H1 (cell line): ENCODE measurements at regions not wholly inside any gene's neighbourhood (a gene's known extent, or its start where the extent isn't known, plus 50 kb on each side); places are given as distances from the start of the nearest gene placed in this dataset.

Experiments used
- CTCF ChIA-PET: fragments of 300-600 bp; sonication (Branson Sonifier 250); formaldehyde crosslinking; loops from one replicate; lab custom pipeline; 2021; ENCODE audit not compliant: partially characterized antibody; lab: Charles Lee
- POLR2A ChIA-PET: fragments of 300-600 bp; sonication (Branson Sonifier 250); formaldehyde crosslinking; loops from one replicate; lab custom pipeline; 2021; ENCODE audit warnings: inconsistent platforms; ENCODE audit not compliant: partially characterized antibody; lab: Charles Lee
- DNase-seq, 2 experiments: peaks; one replicate each; pipeline versions ENCODE4 v3.0.0 to v3.0.0-alpha.2; 2010 to 2022; ENCODE audit warnings: low spot score in 2 of 2, low read depth in 1 of 2, mixed read lengths in 1 of 2
- FAIRE-seq: peaks from 2 replicates; lab custom pipeline; 2011; peaks lifted over from hg19 to GRCh38; lab: Jason Lieb, UNC
- H2AFZ ChIP-seq: 2 replicates; pipeline ENCODE4 v1.8.1; 2012; ENCODE audit warnings: low read length, inconsistent platforms
- H2AK5ac ChIP-seq: 2 replicates; pipeline ENCODE4 v1.6.1; 2013; ENCODE audit warnings: low read depth, low read length
- H2BK120ac ChIP-seq: replicated peaks from 2 replicates; pipeline ENCODE3; 2013; ENCODE audit warnings: low read depth, low read length, inconsistent platforms
- H2BK12ac ChIP-seq: 2 replicates; pipeline ENCODE4 v1.6.1; 2013; ENCODE audit warnings: low read depth, low read length
- H2BK15ac ChIP-seq: 2 replicates; pipeline ENCODE4 v1.6.1; 2013; ENCODE audit warnings: low read length
- H2BK20ac ChIP-seq: 2 replicates; pipeline ENCODE4 v1.6.1; 2013; ENCODE audit warnings: low read length
- H2BK5ac ChIP-seq: 2 replicates; pipeline ENCODE4 v1.6.1; 2013; ENCODE audit warnings: low read depth, low read length
- H3K14ac ChIP-seq: 2 replicates; pipeline ENCODE4 v1.6.1; 2013; ENCODE audit warnings: inconsistent platforms; ENCODE audit not compliant: insufficient read length
- H3K18ac ChIP-seq: 2 replicates; pipeline ENCODE4 v1.6.1; 2013; ENCODE audit warnings: low read length; ENCODE audit errors: extremely low read depth
- H3K23ac ChIP-seq: 2 replicates; pipeline ENCODE4 v1.6.1; 2013; ENCODE audit warnings: inconsistent platforms; ENCODE audit not compliant: insufficient read length
- H3K23me2 ChIP-seq: 2 replicates; pipeline ENCODE4 v1.6.1; 2013; ENCODE audit warnings: low read depth, low read length
- H3K27ac ChIP-seq: 2 replicates; pipeline ENCODE4 v1.6.1; 2011; ENCODE audit warnings: low read depth, low read length, inconsistent platforms
- H3K27me3 ChIP-seq, 4 experiments: replicated peaks in 1 of 4; 1 replicate in 1 of 4; 2 replicates in 3 of 4; pipeline versions ENCODE4 v1.6.1 to v1.8.1; 2011 to 2013; ENCODE audit warnings: low read length in 3 of 4, mild to moderate bottlenecking in 3 of 4, inconsistent platforms in 2 of 4, mixed read lengths in 2 of 4, moderate library complexity in 1 of 4; ENCODE audit not compliant: control insufficient read depth in 3 of 4, insufficient read depth in 3 of 4; ENCODE audit errors: extremely low read depth in 1 of 4
- H3K36me3 ChIP-seq, 4 experiments: 2 replicates each; pipeline versions ENCODE4 v1.6.1 to v1.8.1; 2011 to 2013; ENCODE audit warnings: mild to moderate bottlenecking in 4 of 4, low read length in 3 of 4, moderate library complexity in 2 of 4, control low read depth in 1 of 4, inconsistent platforms in 1 of 4; ENCODE audit not compliant: insufficient read depth in 4 of 4, control insufficient read depth in 2 of 4
- H3K4ac ChIP-seq: replicated peaks from 2 replicates; pipeline ENCODE3; 2013; ENCODE audit warnings: low read length, low read depth, mixed read lengths, inconsistent platforms; ENCODE audit not compliant: insufficient read length
- H3K4me1 ChIP-seq, 4 experiments: replicated peaks in 1 of 4; 1 replicate in 1 of 4; 2 replicates in 3 of 4; pipeline versions ENCODE4 v1.6.1 to v1.8.1; 2011 to 2013; ENCODE audit warnings: low read length in 3 of 4, inconsistent platforms in 2 of 4, mixed read lengths in 1 of 4; ENCODE audit not compliant: insufficient read depth in 4 of 4, control insufficient read depth in 3 of 4
- H3K4me2 ChIP-seq, 2 experiments: 2 replicates each; pipeline versions ENCODE4 v1.6.1 to v1.8.1; 2011 to 2013; ENCODE audit warnings: low read depth in 2 of 2, low read length in 2 of 2, control low read depth in 1 of 2, inconsistent platforms in 1 of 2, mild to moderate bottlenecking in 1 of 2; ENCODE audit not compliant: insufficient read depth in 1 of 2
- H3K4me3 ChIP-seq, 4 experiments: fragments of 200-600, 300-600 bp in 1 of 4; sonication (generic), shearing (Covaris generic), sonication (Bioruptor Twin) in 1 of 4; 2 replicates each; pipeline versions ENCODE4 v1.5.1 to v1.8.1; 2011 to 2016; ENCODE audit warnings: low read length in 4 of 4, low read depth in 3 of 4, control low read depth in 2 of 4, inconsistent platforms in 2 of 4, mild to moderate bottlenecking in 2 of 4, mixed read lengths in 1 of 4, moderate library complexity in 1 of 4; ENCODE audit not compliant: insufficient read depth in 2 of 4; ENCODE audit errors: extremely low read depth in 1 of 4
- H3K56ac ChIP-seq: replicated peaks from 2 replicates; pipeline ENCODE3; 2013; ENCODE audit warnings: low read depth, mild to moderate bottlenecking, mixed read lengths, low read length, inconsistent platforms; ENCODE audit not compliant: insufficient read length
- H3K79me1 ChIP-seq: 2 replicates; pipeline ENCODE4 v1.6.1; 2013; ENCODE audit warnings: low read depth, low read length, control low read depth
- H3K79me2 ChIP-seq, 2 experiments: 2 replicates each; pipeline versions ENCODE4 v1.6.1 to v1.8.1; 2012 to 2013; ENCODE audit warnings: low read length in 2 of 2, mild to moderate bottlenecking in 2 of 2, inconsistent platforms in 1 of 2; ENCODE audit not compliant: insufficient read depth in 2 of 2, control insufficient read depth in 1 of 2
- H3K9ac ChIP-seq, 4 experiments: replicated peaks in 1 of 4; 1 replicate in 1 of 4; 2 replicates in 3 of 4; pipeline versions ENCODE4 v1.6.1 to v1.8.1; 2011 to 2013; ENCODE audit warnings: low read depth in 3 of 4, low read length in 3 of 4, control low read depth in 2 of 4, mild to moderate bottlenecking in 2 of 4, moderate library complexity in 2 of 4, inconsistent platforms in 1 of 4; ENCODE audit errors: extremely low read depth in 1 of 4
- H3K9me3 ChIP-seq, 2 experiments: 2 replicates each; pipeline versions ENCODE4 v1.6.1 to v1.8.1; 2012 to 2013; ENCODE audit warnings: mild to moderate bottlenecking in 2 of 2, moderate library complexity in 2 of 2, control low read depth in 1 of 2, inconsistent platforms in 1 of 2, low read depth in 1 of 2, low read length in 1 of 2, mixed read lengths in 1 of 2; ENCODE audit not compliant: insufficient read depth in 2 of 2
- H4K20me1 ChIP-seq, 2 experiments: replicated peaks in 1 of 2; 2 replicates each; pipeline versions ENCODE3 to v1.8.1; 2011 to 2013; ENCODE audit warnings: inconsistent platforms in 2 of 2, low read length in 2 of 2, mild to moderate bottlenecking in 1 of 2; ENCODE audit not compliant: insufficient read depth in 2 of 2, control insufficient read depth in 1 of 2
- H4K5ac ChIP-seq: 2 replicates; pipeline ENCODE4 v1.6.1; 2013; ENCODE audit warnings: low read length, low read depth, mixed read lengths, inconsistent platforms; ENCODE audit not compliant: insufficient read length
- H4K8ac ChIP-seq: 2 replicates; pipeline ENCODE4 v1.8.0; 2013; ENCODE audit warnings: mild to moderate bottlenecking, moderate library complexity, low read length, inconsistent platforms; ENCODE audit not compliant: insufficient read depth; ENCODE audit errors: extremely low read depth
- H4K91ac ChIP-seq: replicated peaks from 2 replicates; pipeline ENCODE3; 2013; ENCODE audit warnings: low read length, mixed read lengths, inconsistent platforms; ENCODE audit not compliant: insufficient read length
- BRCA1 ChIP-seq: IDR thresholded peaks from 2 replicates; pipeline ENCODE4 v1.6.1; 2012; ENCODE audit warnings: low read depth, low read length, improper control_type of control experiment
- CBX5 ChIP-seq: fragments of 300-800, 300-1000 bp; sonication (generic); IDR thresholded peaks from 2 replicates; pipeline ENCODE4 v1.7.1; 2016; ENCODE audit warnings: antibody characterized with exemption, low read length, low read depth
- CBX8 ChIP-seq: fragments of 300-800, 300-1000 bp; sonication (generic); IDR thresholded peaks from 2 replicates; pipeline ENCODE4 v1.7.1; 2016; ENCODE audit warnings: low read depth, low read length, borderline replicate concordance
- CREB1 ChIP-seq: IDR thresholded peaks from 2 replicates; pipeline ENCODE4 v1.6.1; 2012; ENCODE audit warnings: inconsistent platforms
- EP300 ChIP-seq, 2 experiments: IDR thresholded peaks; 1 replicate in 1 of 2; 2 replicates in 1 of 2; pipeline ENCODE4 v1.6.1; 2011 to 2012; ENCODE audit warnings: low read depth in 2 of 2, low read length in 2 of 2, mild to moderate bottlenecking in 2 of 2, borderline replicate concordance in 1 of 2, inconsistent platforms in 1 of 2, moderate library complexity in 1 of 2
- EZH2 ChIP-seq: fragments of 200-600 bp; sonication (generic); IDR thresholded peaks from 2 replicates; pipeline ENCODE4 v1.7.1; 2012; ENCODE audit warnings: low read depth, mild to moderate bottlenecking, moderate library complexity, low read length, inconsistent platforms; ENCODE audit not compliant: severe bottlenecking
- POU5F1 ChIP-seq: IDR thresholded peaks from 2 replicates; pipeline ENCODE4 v1.6.1; 2011; ENCODE audit warnings: low read depth, mild to moderate bottlenecking, low read length, moderate library complexity
- RFX5 ChIP-seq: IDR thresholded peaks from 2 replicates; pipeline ENCODE4 v1.6.1; 2011; ENCODE audit warnings: low read depth, low read length, improper control_type of control experiment, borderline replicate concordance
- SRF ChIP-seq: IDR thresholded peaks from 2 replicates; pipeline ENCODE4 v1.6.1; 2011; ENCODE audit warnings: mild to moderate bottlenecking, low read depth, low read length, moderate library complexity
- SUZ12 ChIP-seq: fragments of 200-600 bp; sonication (generic); IDR thresholded peaks from 2 replicates; pipeline ENCODE4 v1.6.1; 2012; ENCODE audit warnings: mild to moderate bottlenecking, inconsistent platforms, low read length, moderate library complexity, mixed read lengths
- TBP ChIP-seq: IDR thresholded peaks from 2 replicates; pipeline ENCODE4 v1.6.1; 2011; ENCODE audit warnings: low read depth, low read length, improper control_type of control experiment
- WGBS, 2 experiments: shearing (Covaris generic) in 1 of 2; methylation state at CpG; one replicate each; pipeline versions ENCODE4 v1.1.6 to v1.1.7; 2013 to 2015; ENCODE audit warnings: low lambda C conversion rate in 2 of 2, mixed read lengths in 2 of 2, inconsistent platforms in 1 of 2, low coverage in 1 of 2, missing lambda C conversion rate in 1 of 2; ENCODE audit not compliant: insufficient replicate concordance in 2 of 2, insufficient coverage in 1 of 2, insufficient read length in 1 of 2; ENCODE audit errors: extremely low coverage in 1 of 2, missing lambda C conversion rate in 1 of 2; 5-methylcytosine and 5-hydroxymethylcytosine counted together
- TF ChIP-seq, protein P1 (sequence below): IDR thresholded peaks from 2 replicates; pipeline ENCODE4 v1.6.1; 2012; ENCODE audit warnings: inconsistent platforms

DNA sequence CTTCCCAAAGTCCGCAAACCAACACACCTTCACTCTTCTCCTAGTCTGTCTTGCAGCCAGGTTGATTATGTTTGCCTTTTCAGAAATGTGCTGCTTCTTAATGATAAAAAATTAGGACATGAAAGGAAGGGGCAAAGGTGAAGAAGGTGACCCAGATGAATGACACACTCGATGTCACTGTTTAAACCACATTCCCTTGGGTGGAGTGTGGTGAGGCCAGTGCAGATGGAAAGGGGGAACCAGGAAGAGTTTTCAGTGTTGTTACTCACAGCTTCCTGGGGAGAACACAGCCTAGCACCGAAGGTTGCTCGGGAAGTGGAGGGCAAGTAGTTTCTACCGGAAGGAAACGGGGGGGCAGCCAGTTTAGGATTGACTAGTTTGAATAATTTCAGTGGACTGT lies 57.2 kb upstream of the BOD1L2 start:
- Histone ChIP-seq H3K36me3 (no peaks in the 10 kb centered on the region), H4K20me1 (no peaks in the 10 kb centered on the region), H3K18ac (no peak overlapping the region), H3K14ac (no peak overlapping the region), H3K9me3 (no peaks in the 10 kb centered on the region), H2BK12ac (peak overlapping the region; percentile 18; the same call in 1 of the 2 replicates), H2BK120ac (no peak overlapping the region), H4K91ac (peak overlapping the region; percentile 10), H2BK15ac (no peak overlapping the region), H4K8ac (no peak overlapping the region), H4K5ac (no peak overlapping the region), H3K23ac (no peak overlapping the region), H2AK5ac (no peak overlapping the region; the same call in 1 of the 2 replicates), H3K4me3 (no peak overlapping the region), H3K27me3 (peaks cover 0 to 2% (median 0%) of the 10 kb centered on the region in 4 experiments; a peak in 1 of 7 replicates), H2AFZ (no peak overlapping the region), H2BK20ac (peak overlapping the region; percentile 21; the same call in 1 of the 2 replicates), H3K4me1 (peaks cover 1 to 18% (median 11%) of the 10 kb centered on the region in 4 experiments; a peak in 4 of 7 replicates), H3K56ac (no peak overlapping the region), H2BK5ac (no peak overlapping the region; the same call in 1 of the 2 replicates), H3K27ac (no peak overlapping the region), H3K4ac (no peak overlapping the region), H3K9ac (no peak overlapping the region), H3K79me2 (no peaks in the 10 kb centered on the region), H3K4me2 (no peak overlapping the region), H3K23me2 (no peaks in the 10 kb centered on the region), H3K79me1 (no peaks in the 10 kb centered on the region)
- ChIA-PET POLR2A (no interaction called here), CTCF (no interaction called here)
- no peak for DNase-seq
- FAIRE-seq: no peak
- 92% methylated on average over 6 of the region's 6 CpGs; no CpG with 5 or more reads in 1 of the 2 experiments for WGBS, 2 experiments
- TF ChIP-seq CBX8: no peak
- TF ChIP-seq EP300 (IDR thresholded peaks at IDR 0.05; ENCODE audit: borderline replicate concordance in 1 of 2, low read depth in 2 of 2, low read length in 2 of 2): no peak
- TF ChIP-seq CREB1: no peak
- TF ChIP-seq EZH2: no peak
- no peak for TF ChIP-seq POU5F1
- TF ChIP-seq SRF: no peak
- TF ChIP-seq BRCA1: no peak
- TF ChIP-seq SUZ12: no peak
- TF ChIP-seq, protein P1, sequence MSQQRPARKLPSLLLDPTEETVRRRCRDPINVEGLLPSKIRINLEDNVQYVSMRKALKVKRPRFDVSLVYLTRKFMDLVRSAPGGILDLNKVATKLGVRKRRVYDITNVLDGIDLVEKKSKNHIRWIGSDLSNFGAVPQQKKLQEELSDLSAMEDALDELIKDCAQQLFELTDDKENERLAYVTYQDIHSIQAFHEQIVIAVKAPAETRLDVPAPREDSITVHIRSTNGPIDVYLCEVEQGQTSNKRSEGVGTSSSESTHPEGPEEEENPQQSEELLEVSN: no peak
- TF ChIP-seq CBX5: no peak
- TF ChIP-seq TBP: no peak
- TF ChIP-seq RFX5: no peak
